Chondrocyte (in vitro differentiated cells): ENCODE measurements at regions not wholly inside any gene's neighbourhood (a gene's known extent, or its start where the extent isn't known, plus 50 kb on each side); places are given as distances from the start of the nearest gene placed in this dataset.
A peak's percentile ranks its signal among the peaks of the same experiment; 100 is the strongest.
"Not testable (repeated sequence)": the region's sequence is repeated elsewhere in the genome, so short reads cannot be mapped to it uniquely, and the experiment has no call there.

Experiments
- DNase-seq: peaks from one replicate; pipeline ENCODE4 v3.0.0; 2021; ENCODE audit warnings: mixed read lengths, low spot score
- H3K27ac Mint-ChIP-seq: one replicate; pipeline ENCODE4 v1.8.0; 2021; ENCODE audit warnings: mild to moderate bottlenecking, moderate library complexity, mixed read lengths; ENCODE audit not compliant: unreplicated experiment
- H3K27me3 Mint-ChIP-seq: 2 replicates; pipeline ENCODE4 v1.8.0; 2021; ENCODE audit warnings: low read depth, mixed read lengths
- H3K36me3 Mint-ChIP-seq: 2 replicates; pipeline ENCODE4 v1.8.0; 2021; ENCODE audit warnings: low read depth, mixed read lengths
- H3K4me1 Mint-ChIP-seq: 2 replicates; pipeline ENCODE4 v1.8.0; 2021; ENCODE audit warnings: low read depth, mild to moderate bottlenecking, mixed read lengths
- H3K4me3 Mint-ChIP-seq: one replicate; pipeline ENCODE4 v1.8.0; 2021; ENCODE audit warnings: mild to moderate bottlenecking, moderate library complexity, mixed read lengths; ENCODE audit not compliant: unreplicated experiment
- H3K9me3 Mint-ChIP-seq: 2 replicates; pipeline ENCODE4 v1.8.0; 2021; ENCODE audit warnings: low read depth, mixed read lengths
- TF ChIP-seq, protein P1 (sequence below): fragments of 200-600 bp; sonication (generic); IDR thresholded peaks from 2 replicates; pipeline ENCODE4 v1.5.0; 2021; ENCODE audit warnings: antibody characterized with exemption, mild to moderate bottlenecking, moderate library complexity

DNA sequence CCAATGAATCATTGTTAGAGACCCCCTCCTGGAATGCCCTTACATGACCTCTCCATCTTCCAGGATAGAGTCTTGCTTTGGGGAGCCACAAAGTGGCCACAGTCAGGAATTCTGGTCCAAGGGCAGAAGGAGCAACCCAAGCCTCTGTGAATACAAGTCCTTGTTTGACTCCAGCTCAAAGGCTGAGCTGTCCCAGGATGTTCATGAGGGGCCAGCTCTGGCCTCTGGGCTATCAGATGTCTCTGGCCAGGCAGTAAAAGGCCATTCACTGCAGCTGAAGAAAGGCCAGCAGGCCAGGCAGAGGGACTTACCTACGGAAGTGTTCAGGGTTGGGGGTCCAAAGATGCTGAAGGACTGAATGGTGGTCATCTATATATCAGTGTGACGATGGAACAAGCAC lies 98.3 kb upstream of the IPO9 start:
- Mint-ChIP-seq H3K4me3 (no peak overlapping the region), H3K4me1 (peaks cover 77% of the 10 kb centered on the region), H3K9me3 (no peaks in the 10 kb centered on the region), H3K27ac (peak overlapping the region; percentile 65), H3K27me3 (no peaks in the 10 kb centered on the region), H3K36me3 (peaks cover 7% of the 10 kb centered on the region)
- no peak for DNase-seq
- TF ChIP-seq, protein P1, sequence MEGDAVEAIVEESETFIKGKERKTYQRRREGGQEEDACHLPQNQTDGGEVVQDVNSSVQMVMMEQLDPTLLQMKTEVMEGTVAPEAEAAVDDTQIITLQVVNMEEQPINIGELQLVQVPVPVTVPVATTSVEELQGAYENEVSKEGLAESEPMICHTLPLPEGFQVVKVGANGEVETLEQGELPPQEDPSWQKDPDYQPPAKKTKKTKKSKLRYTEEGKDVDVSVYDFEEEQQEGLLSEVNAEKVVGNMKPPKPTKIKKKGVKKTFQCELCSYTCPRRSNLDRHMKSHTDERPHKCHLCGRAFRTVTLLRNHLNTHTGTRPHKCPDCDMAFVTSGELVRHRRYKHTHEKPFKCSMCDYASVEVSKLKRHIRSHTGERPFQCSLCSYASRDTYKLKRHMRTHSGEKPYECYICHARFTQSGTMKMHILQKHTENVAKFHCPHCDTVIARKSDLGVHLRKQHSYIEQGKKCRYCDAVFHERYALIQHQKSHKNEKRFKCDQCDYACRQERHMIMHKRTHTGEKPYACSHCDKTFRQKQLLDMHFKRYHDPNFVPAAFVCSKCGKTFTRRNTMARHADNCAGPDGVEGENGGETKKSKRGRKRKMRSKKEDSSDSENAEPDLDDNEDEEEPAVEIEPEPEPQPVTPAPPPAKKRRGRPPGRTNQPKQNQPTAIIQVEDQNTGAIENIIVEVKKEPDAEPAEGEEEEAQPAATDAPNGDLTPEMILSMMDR: no peak

DNA sequence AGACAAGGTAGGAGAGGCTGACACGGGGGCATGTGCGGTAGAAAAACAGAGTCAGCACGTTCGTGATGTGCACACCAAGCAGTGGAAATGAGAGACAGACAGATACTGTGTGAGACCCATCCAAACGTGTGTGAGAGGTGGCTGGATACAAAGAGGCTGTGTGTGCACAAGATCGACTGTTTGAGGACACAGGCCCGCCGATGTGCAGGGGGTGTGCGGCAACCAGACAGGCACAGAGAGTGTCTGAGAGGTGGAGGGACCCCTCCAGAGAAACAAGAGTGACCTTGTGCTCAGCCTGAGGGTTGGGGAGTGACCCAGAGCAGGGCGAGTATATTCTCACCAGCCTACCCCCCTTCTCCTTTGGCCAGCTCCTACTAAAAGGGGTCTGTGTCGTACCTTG lies 97.8 kb upstream of the IPO9 start:
- Mint-ChIP-seq H3K4me3 (no peak overlapping the region), H3K27me3 (no peaks in the 10 kb centered on the region), H3K36me3 (peaks cover 7% of the 10 kb centered on the region), H3K9me3 (no peaks in the 10 kb centered on the region), H3K27ac (peak overlapping the region; percentile 65), H3K4me1 (peaks cover 81% of the 10 kb centered on the region)
- DNase-seq: no peak
- TF ChIP-seq, protein P1: no peak

DNA sequence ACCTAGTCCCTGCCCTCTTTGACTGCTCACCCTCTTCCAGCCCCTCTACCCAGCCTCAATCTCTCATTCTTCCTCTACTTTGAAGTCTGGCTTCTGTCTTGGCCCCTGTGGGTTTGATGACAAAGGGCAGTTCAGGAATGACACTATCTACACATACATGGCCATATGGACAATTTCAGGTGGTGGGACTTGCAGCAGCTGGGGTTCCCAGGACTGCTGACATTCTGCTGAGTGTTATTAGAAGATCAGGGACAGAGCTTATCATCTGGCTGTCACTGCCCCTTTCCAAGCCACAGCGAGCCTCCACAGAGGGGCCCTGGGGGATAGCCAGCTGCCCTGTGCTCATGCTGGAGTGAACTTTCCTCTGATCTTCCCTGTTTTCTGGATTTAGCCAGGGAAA lies 97.4 kb upstream of the IPO9 start:
- peak overlapping the region; percentile 66 for H3K27ac Mint-ChIP-seq
- DNase-seq: no peak
- H3K36me3 Mint-ChIP-seq: peaks cover 7% of the 10 kb centered on the region
- H3K9me3 Mint-ChIP-seq: no peaks in the 10 kb centered on the region
- no peak overlapping the region for H3K4me3 Mint-ChIP-seq
- no peaks in the 10 kb centered on the region for H3K27me3 Mint-ChIP-seq
- TF ChIP-seq, protein P1: no peak
- H3K4me1 Mint-ChIP-seq: peaks cover 81% of the 10 kb centered on the region

DNA sequence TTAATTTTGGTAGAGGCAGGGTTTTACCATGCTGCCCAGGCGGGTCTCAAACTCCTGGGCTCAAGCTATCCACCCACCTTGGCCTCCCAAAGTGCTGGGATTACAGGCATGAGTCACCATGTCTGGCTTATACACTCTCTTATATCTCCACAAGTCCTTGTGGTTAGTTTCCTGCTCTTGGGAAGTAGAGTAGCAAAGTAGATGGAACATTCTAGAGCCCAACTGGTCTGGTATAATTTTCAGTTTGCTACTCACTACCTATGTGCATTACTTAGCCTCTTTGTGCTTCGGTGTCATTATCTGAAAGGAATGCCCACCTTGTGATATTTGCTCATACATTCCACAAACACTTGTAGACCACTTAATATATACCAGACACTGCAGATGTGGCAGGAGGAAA lies 96.6 kb upstream of the IPO9 start:
- DNase-seq: no peak
- Mint-ChIP-seq H3K27me3 (no peaks in the 10 kb centered on the region), H3K27ac (no peak overlapping the region), H3K36me3 (peaks cover 7% of the 10 kb centered on the region), H3K4me1 (peaks cover 81% of the 10 kb centered on the region), H3K4me3 (no peak overlapping the region), H3K9me3 (no peaks in the 10 kb centered on the region)
- TF ChIP-seq, protein P1: no peak

DNA sequence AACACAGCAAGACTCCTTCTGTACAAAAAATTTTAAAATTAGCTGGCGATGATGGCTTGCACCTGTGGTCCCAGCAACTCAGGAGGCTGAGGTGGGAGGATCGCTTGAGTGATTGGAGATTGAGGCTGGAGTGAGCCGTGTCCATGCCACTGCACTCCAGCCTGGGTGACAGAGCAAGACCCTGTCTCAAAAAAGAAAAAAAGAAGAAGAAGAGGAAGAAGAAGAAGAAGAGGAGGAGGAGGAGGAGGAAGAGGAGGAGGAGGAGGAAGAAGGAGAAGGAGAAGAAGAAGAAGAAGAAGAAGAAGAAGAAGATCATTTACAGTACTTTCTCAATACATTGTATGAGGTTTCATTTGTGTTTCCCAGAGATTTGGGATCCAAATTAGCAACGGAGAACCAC lies 94.7 kb upstream of the IPO9 start:
- DNase-seq, H3K36me3 Mint-ChIP-seq, H3K9me3 Mint-ChIP-seq, H3K4me3 Mint-ChIP-seq, H3K27ac Mint-ChIP-seq, H3K27me3 Mint-ChIP-seq: not testable (repeated sequence)
- peaks cover 88% of the 10 kb centered on the region for H3K4me1 Mint-ChIP-seq

DNA sequence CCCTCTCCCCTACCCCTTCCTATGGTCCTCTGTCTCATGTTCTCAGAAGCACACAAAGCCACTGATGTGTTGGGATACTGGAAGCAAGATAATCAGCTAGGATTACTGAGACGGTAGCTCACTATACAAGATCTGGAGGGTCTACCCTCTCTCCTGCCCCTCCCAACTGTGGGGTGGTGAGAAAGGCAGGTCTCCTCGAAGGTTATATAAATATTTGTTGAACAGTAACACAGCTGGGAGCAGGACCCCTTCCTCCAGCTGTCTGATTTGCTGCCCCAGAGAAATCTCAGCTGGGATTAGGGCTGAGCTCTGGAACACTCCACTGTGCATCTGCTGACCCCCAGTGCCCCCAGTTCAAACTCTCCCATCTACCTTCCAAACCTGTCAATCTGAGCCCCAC lies 94.2 kb upstream of the IPO9 start:
- Mint-ChIP-seq H3K27ac (no peak overlapping the region), H3K36me3 (peaks cover 7% of the 10 kb centered on the region), H3K4me3 (no peak overlapping the region), H3K27me3 (no peaks in the 10 kb centered on the region), H3K9me3 (no peaks in the 10 kb centered on the region), H3K4me1 (peaks cover 88% of the 10 kb centered on the region)
- TF ChIP-seq, protein P1: no peak
- DNase-seq: no peak
